H1 (cell line): ENCODE measurements at regions not wholly inside any gene's neighbourhood (a gene's known extent, or its start where the extent isn't known, plus 50 kb on each side); places are given as distances from the start of the nearest gene placed in this dataset.
A peak's percentile ranks its signal among the peaks of the same experiment; 100 is the strongest.

ENCODE experiments used
- CTCF ChIA-PET: fragments of 300-600 bp; sonication (Branson Sonifier 250); formaldehyde crosslinking; loops from one replicate; lab custom pipeline; 2021; ENCODE audit not compliant: partially characterized antibody; lab: Charles Lee
- POLR2A ChIA-PET: fragments of 300-600 bp; sonication (Branson Sonifier 250); formaldehyde crosslinking; loops from one replicate; lab custom pipeline; 2021; ENCODE audit warnings: inconsistent platforms; ENCODE audit not compliant: partially characterized antibody; lab: Charles Lee
- DNase-seq, 2 experiments: peaks; one replicate each; pipeline versions ENCODE4 v3.0.0 to v3.0.0-alpha.2; 2010 to 2022; ENCODE audit warnings: low spot score in 2 of 2, low read depth in 1 of 2, mixed read lengths in 1 of 2
- FAIRE-seq: peaks from 2 replicates; lab custom pipeline; 2011; peaks lifted over from hg19 to GRCh38; lab: Jason Lieb, UNC
- H2AFZ ChIP-seq: 2 replicates; pipeline ENCODE4 v1.8.1; 2012; ENCODE audit warnings: low read length, inconsistent platforms
- H2AK5ac ChIP-seq: 2 replicates; pipeline ENCODE4 v1.6.1; 2013; ENCODE audit warnings: low read depth, low read length
- H2BK120ac ChIP-seq: replicated peaks from 2 replicates; pipeline ENCODE3; 2013; ENCODE audit warnings: low read depth, low read length, inconsistent platforms
- H2BK12ac ChIP-seq: 2 replicates; pipeline ENCODE4 v1.6.1; 2013; ENCODE audit warnings: low read depth, low read length
- H2BK15ac ChIP-seq: 2 replicates; pipeline ENCODE4 v1.6.1; 2013; ENCODE audit warnings: low read length
- H2BK20ac ChIP-seq: 2 replicates; pipeline ENCODE4 v1.6.1; 2013; ENCODE audit warnings: low read length
- H2BK5ac ChIP-seq: 2 replicates; pipeline ENCODE4 v1.6.1; 2013; ENCODE audit warnings: low read depth, low read length
- H3K14ac ChIP-seq: 2 replicates; pipeline ENCODE4 v1.6.1; 2013; ENCODE audit warnings: inconsistent platforms; ENCODE audit not compliant: insufficient read length
- H3K18ac ChIP-seq: 2 replicates; pipeline ENCODE4 v1.6.1; 2013; ENCODE audit warnings: low read length; ENCODE audit errors: extremely low read depth
- H3K23ac ChIP-seq: 2 replicates; pipeline ENCODE4 v1.6.1; 2013; ENCODE audit warnings: inconsistent platforms; ENCODE audit not compliant: insufficient read length
- H3K23me2 ChIP-seq: 2 replicates; pipeline ENCODE4 v1.6.1; 2013; ENCODE audit warnings: low read depth, low read length
- H3K27ac ChIP-seq: 2 replicates; pipeline ENCODE4 v1.6.1; 2011; ENCODE audit warnings: low read depth, low read length, inconsistent platforms
- H3K27me3 ChIP-seq, 4 experiments: replicated peaks in 1 of 4; 1 replicate in 1 of 4; 2 replicates in 3 of 4; pipeline versions ENCODE4 v1.6.1 to v1.8.1; 2011 to 2013; ENCODE audit warnings: low read length in 3 of 4, mild to moderate bottlenecking in 3 of 4, inconsistent platforms in 2 of 4, mixed read lengths in 2 of 4, moderate library complexity in 1 of 4; ENCODE audit not compliant: control insufficient read depth in 3 of 4, insufficient read depth in 3 of 4; ENCODE audit errors: extremely low read depth in 1 of 4
- H3K36me3 ChIP-seq, 4 experiments: 2 replicates each; pipeline versions ENCODE4 v1.6.1 to v1.8.1; 2011 to 2013; ENCODE audit warnings: mild to moderate bottlenecking in 4 of 4, low read length in 3 of 4, moderate library complexity in 2 of 4, control low read depth in 1 of 4, inconsistent platforms in 1 of 4; ENCODE audit not compliant: insufficient read depth in 4 of 4, control insufficient read depth in 2 of 4
- H3K4ac ChIP-seq: replicated peaks from 2 replicates; pipeline ENCODE3; 2013; ENCODE audit warnings: low read length, low read depth, mixed read lengths, inconsistent platforms; ENCODE audit not compliant: insufficient read length
- H3K4me1 ChIP-seq, 4 experiments: replicated peaks in 1 of 4; 1 replicate in 1 of 4; 2 replicates in 3 of 4; pipeline versions ENCODE4 v1.6.1 to v1.8.1; 2011 to 2013; ENCODE audit warnings: low read length in 3 of 4, inconsistent platforms in 2 of 4, mixed read lengths in 1 of 4; ENCODE audit not compliant: insufficient read depth in 4 of 4, control insufficient read depth in 3 of 4
- H3K4me2 ChIP-seq, 2 experiments: 2 replicates each; pipeline versions ENCODE4 v1.6.1 to v1.8.1; 2011 to 2013; ENCODE audit warnings: low read depth in 2 of 2, low read length in 2 of 2, control low read depth in 1 of 2, inconsistent platforms in 1 of 2, mild to moderate bottlenecking in 1 of 2; ENCODE audit not compliant: insufficient read depth in 1 of 2
- H3K4me3 ChIP-seq, 4 experiments: fragments of 200-600, 300-600 bp in 1 of 4; sonication (generic), shearing (Covaris generic), sonication (Bioruptor Twin) in 1 of 4; 2 replicates each; pipeline versions ENCODE4 v1.5.1 to v1.8.1; 2011 to 2016; ENCODE audit warnings: low read length in 4 of 4, low read depth in 3 of 4, control low read depth in 2 of 4, inconsistent platforms in 2 of 4, mild to moderate bottlenecking in 2 of 4, mixed read lengths in 1 of 4, moderate library complexity in 1 of 4; ENCODE audit not compliant: insufficient read depth in 2 of 4; ENCODE audit errors: extremely low read depth in 1 of 4
- H3K56ac ChIP-seq: replicated peaks from 2 replicates; pipeline ENCODE3; 2013; ENCODE audit warnings: low read depth, mild to moderate bottlenecking, mixed read lengths, low read length, inconsistent platforms; ENCODE audit not compliant: insufficient read length
- H3K79me1 ChIP-seq: 2 replicates; pipeline ENCODE4 v1.6.1; 2013; ENCODE audit warnings: low read depth, low read length, control low read depth
- H3K79me2 ChIP-seq, 2 experiments: 2 replicates each; pipeline versions ENCODE4 v1.6.1 to v1.8.1; 2012 to 2013; ENCODE audit warnings: low read length in 2 of 2, mild to moderate bottlenecking in 2 of 2, inconsistent platforms in 1 of 2; ENCODE audit not compliant: insufficient read depth in 2 of 2, control insufficient read depth in 1 of 2
- H3K9ac ChIP-seq, 4 experiments: replicated peaks in 1 of 4; 1 replicate in 1 of 4; 2 replicates in 3 of 4; pipeline versions ENCODE4 v1.6.1 to v1.8.1; 2011 to 2013; ENCODE audit warnings: low read depth in 3 of 4, low read length in 3 of 4, control low read depth in 2 of 4, mild to moderate bottlenecking in 2 of 4, moderate library complexity in 2 of 4, inconsistent platforms in 1 of 4; ENCODE audit errors: extremely low read depth in 1 of 4
- H3K9me3 ChIP-seq, 2 experiments: 2 replicates each; pipeline versions ENCODE4 v1.6.1 to v1.8.1; 2012 to 2013; ENCODE audit warnings: mild to moderate bottlenecking in 2 of 2, moderate library complexity in 2 of 2, control low read depth in 1 of 2, inconsistent platforms in 1 of 2, low read depth in 1 of 2, low read length in 1 of 2, mixed read lengths in 1 of 2; ENCODE audit not compliant: insufficient read depth in 2 of 2
- H4K20me1 ChIP-seq, 2 experiments: replicated peaks in 1 of 2; 2 replicates each; pipeline versions ENCODE3 to v1.8.1; 2011 to 2013; ENCODE audit warnings: inconsistent platforms in 2 of 2, low read length in 2 of 2, mild to moderate bottlenecking in 1 of 2; ENCODE audit not compliant: insufficient read depth in 2 of 2, control insufficient read depth in 1 of 2
- H4K5ac ChIP-seq: 2 replicates; pipeline ENCODE4 v1.6.1; 2013; ENCODE audit warnings: low read length, low read depth, mixed read lengths, inconsistent platforms; ENCODE audit not compliant: insufficient read length
- H4K8ac ChIP-seq: 2 replicates; pipeline ENCODE4 v1.8.0; 2013; ENCODE audit warnings: mild to moderate bottlenecking, moderate library complexity, low read length, inconsistent platforms; ENCODE audit not compliant: insufficient read depth; ENCODE audit errors: extremely low read depth
- H4K91ac ChIP-seq: replicated peaks from 2 replicates; pipeline ENCODE3; 2013; ENCODE audit warnings: low read length, mixed read lengths, inconsistent platforms; ENCODE audit not compliant: insufficient read length
- ATF2 ChIP-seq: IDR thresholded peaks from 2 replicates; pipeline ENCODE4 v1.6.1; 2012; ENCODE audit warnings: low read length, inconsistent platforms
- CTCF ChIP-seq, 3 experiments: IDR thresholded peaks; 1 replicate in 2 of 3; 2 replicates in 1 of 3; pipeline versions ENCODE4 v1.5.1 to v1.6.1; 2011; ENCODE audit warnings: low read length in 3 of 3, mild to moderate bottlenecking in 3 of 3, inconsistent platforms in 2 of 3, low read depth in 1 of 3, moderate library complexity in 1 of 3; ENCODE audit not compliant: insufficient read depth in 1 of 3; ENCODE audit errors: control extremely low read depth in 1 of 3
- HDAC6 ChIP-seq: IDR thresholded peaks from one replicate; pipeline ENCODE4 v1.7.1; 2012; ENCODE audit warnings: low read depth, mild to moderate bottlenecking, inconsistent platforms, low read length, moderate library complexity
- JUND ChIP-seq: IDR thresholded peaks from 2 replicates; pipeline ENCODE4 v1.6.1; 2011; ENCODE audit warnings: mild to moderate bottlenecking, improper control_type of control experiment, low read length
- KDM5A ChIP-seq: fragments of 200-600 bp; IDR thresholded peaks from 2 replicates; pipeline ENCODE4 v1.7.1; 2012; ENCODE audit warnings: mild to moderate bottlenecking, low read length, inconsistent platforms, mixed read lengths
- NRF1 ChIP-seq: IDR thresholded peaks from 2 replicates; pipeline ENCODE4 v1.6.1; 2011; ENCODE audit warnings: mild to moderate bottlenecking, low read depth, low read length, improper control_type of control experiment
- POU5F1 ChIP-seq: IDR thresholded peaks from 2 replicates; pipeline ENCODE4 v1.6.1; 2011; ENCODE audit warnings: low read depth, mild to moderate bottlenecking, low read length, moderate library complexity
- RBBP5 ChIP-seq: IDR thresholded peaks from 2 replicates; pipeline ENCODE4 v1.7.1; 2012; ENCODE audit warnings: low read depth, mild to moderate bottlenecking, inconsistent platforms, low read length, moderate library complexity, borderline replicate concordance
- SIRT6 ChIP-seq: IDR thresholded peaks from one replicate; pipeline ENCODE4 v1.7.1; 2012; ENCODE audit warnings: low read length, inconsistent platforms
- TAF1 ChIP-seq: IDR thresholded peaks from 2 replicates; pipeline ENCODE4 v1.6.1; 2011; ENCODE audit warnings: mild to moderate bottlenecking, low read depth, low read length
- WGBS, 2 experiments: shearing (Covaris generic) in 1 of 2; methylation state at CpG; one replicate each; pipeline versions ENCODE4 v1.1.6 to v1.1.7; 2013 to 2015; ENCODE audit warnings: low lambda C conversion rate in 2 of 2, mixed read lengths in 2 of 2, inconsistent platforms in 1 of 2, low coverage in 1 of 2, missing lambda C conversion rate in 1 of 2; ENCODE audit not compliant: insufficient replicate concordance in 2 of 2, insufficient coverage in 1 of 2, insufficient read length in 1 of 2; ENCODE audit errors: extremely low coverage in 1 of 2, missing lambda C conversion rate in 1 of 2; 5-methylcytosine and 5-hydroxymethylcytosine counted together

GRCh38 chr12:14256121-14256520 lies 109.4 kb upstream of the ATF7IP start:
- no peaks in the 10 kb centered on the region for H3K79me2 ChIP-seq
- POLR2A ChIA-PET = interaction anchor here (1.0 to 2.1 kb wide), 3 partner anchors 28 to 515 kb away, joined by 3 to 13 read pairs (median 3); partner anchors contain the start of gene ATF7IP
- no peak overlapping the region for H3K23ac ChIP-seq
- no peak overlapping the region for H3K9ac ChIP-seq
- no peak overlapping the region for H4K8ac ChIP-seq
- H2BK120ac ChIP-seq = no peak overlapping the region
- H2AFZ ChIP-seq = peak overlapping the region; percentile 36
- H3K27me3 ChIP-seq = no peaks in the 10 kb centered on the region
- H2BK15ac ChIP-seq = no peak overlapping the region
- H2AK5ac ChIP-seq = no peak overlapping the region
- H2BK5ac ChIP-seq = no peak overlapping the region; the same call in 1 of the 2 replicates
- no peak overlapping the region for H3K14ac ChIP-seq
- H3K4ac ChIP-seq = no peak overlapping the region
- FAIRE-seq (no peak), DNase-seq (no peak)
- WGBS, 2 experiments = 79% methylated on average over 6 of the region's 6 CpGs; no CpG with 5 or more reads in 1 of the 2 experiments
- H4K20me1 ChIP-seq = no peaks in the 10 kb centered on the region
- H3K4me2 ChIP-seq = no peak overlapping the region
- no peak overlapping the region for H3K56ac ChIP-seq
- H3K4me1 ChIP-seq = peaks cover 14 to 29% (median 23%) of the 10 kb centered on the region in 4 experiments
- peaks cover 0 to 4% of the 10 kb centered on the region in 2 experiments; a peak in 2 of 4 replicates for H3K9me3 ChIP-seq
- H3K18ac ChIP-seq = no peak overlapping the region; the same call in 1 of the 2 replicates
- no peak overlapping the region for H3K4me3 ChIP-seq
- H3K36me3 ChIP-seq = no peaks in the 10 kb centered on the region; a peak in 1 of 8 replicates
- H4K5ac ChIP-seq = peak overlapping the region; percentile 49
- CTCF ChIA-PET = interaction anchor here (0.6 to 7.7 kb wide), 9 partner anchors 8 to 344 kb away, joined by 3 to 58 read pairs (median 3); no protein-coding TSS in a partner anchor
- no peaks in the 10 kb centered on the region for H3K79me1 ChIP-seq
- 0 out of 2 replicates have a peak, but pooled peaks cover 5% of the 10 kb centered on the region for H3K23me2 ChIP-seq
- no peak overlapping the region for H4K91ac ChIP-seq
- peak overlapping the region; percentile 15 for H2BK20ac ChIP-seq
- peak overlapping the region; percentile 91 for H2BK12ac ChIP-seq
- H3K27ac ChIP-seq = no peak overlapping the region; the same call in 1 of the 2 replicates
- no peak for TF ChIP-seq TAF1
- no peak for TF ChIP-seq POU5F1
- TF ChIP-seq ATF2 = no peak
- TF ChIP-seq JUND = no peak
- no peak for TF ChIP-seq RBBP5
- no peak for TF ChIP-seq HDAC6
- no peak for TF ChIP-seq KDM5A
- no peak for TF ChIP-seq SIRT6
- no peak for TF ChIP-seq NRF1
- no peak for TF ChIP-seq CTCF (IDR thresholded peaks at IDR 0.05; ENCODE audit: control extremely low read depth in 1 of 3, insufficient read depth in 1 of 3, low read depth in 1 of 3, low read length in 3 of 3)
